HT1080 (cell line): ENCODE measurements at regions not wholly inside any gene's neighbourhood (a gene's known extent, or its start where the extent isn't known, plus 50 kb on each side); places are given as distances from the start of the nearest gene placed in this dataset.
A peak's percentile ranks its signal among the peaks of the same experiment; 100 is the strongest.

Experiments used
- DNase-seq: peaks from one replicate; pipeline ENCODE4 v3.0.0-alpha.2; 2015; ENCODE audit warnings: low read depth

DNA sequence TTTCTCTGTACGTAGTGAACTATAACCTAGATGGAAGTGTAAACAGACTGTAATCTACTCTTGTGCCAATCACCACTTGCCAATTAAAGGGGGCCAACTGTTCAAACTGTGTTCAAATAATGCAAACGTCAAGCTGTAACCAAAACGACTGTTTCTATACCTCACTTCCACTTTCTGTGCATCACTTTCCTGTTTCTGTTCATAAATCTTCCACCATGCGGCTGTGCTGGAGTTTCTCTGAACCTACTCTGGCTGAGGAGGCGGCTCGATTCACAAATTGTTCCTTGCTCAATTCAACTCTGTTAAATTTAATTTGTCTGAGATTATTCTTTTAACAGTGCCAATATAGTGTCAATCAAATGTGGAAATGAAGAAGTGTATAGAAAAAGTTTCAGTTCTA is 206.7 kb upstream of the TBC1D5 start:
- DNase-seq, result no peak

DNA sequence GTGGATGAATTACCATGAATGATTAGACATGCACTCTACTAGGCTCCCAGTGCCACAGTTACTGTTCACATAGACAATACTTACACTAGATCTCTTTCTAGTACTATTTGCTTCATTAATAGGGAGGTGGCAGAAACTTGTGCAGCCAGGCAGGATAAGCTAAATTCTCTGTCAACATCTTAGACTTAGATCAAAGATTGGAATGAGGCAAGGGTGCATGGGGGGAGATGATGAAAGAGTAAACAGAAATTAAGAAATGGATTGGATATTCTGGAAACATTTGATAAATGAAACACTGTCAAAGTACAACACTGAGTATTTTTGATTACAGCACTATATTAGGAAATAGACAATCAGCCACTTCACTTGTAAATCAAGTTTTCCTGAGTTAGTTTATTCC is 205.4 kb upstream of the TBC1D5 start:
- DNase-seq, result no peak

DNA sequence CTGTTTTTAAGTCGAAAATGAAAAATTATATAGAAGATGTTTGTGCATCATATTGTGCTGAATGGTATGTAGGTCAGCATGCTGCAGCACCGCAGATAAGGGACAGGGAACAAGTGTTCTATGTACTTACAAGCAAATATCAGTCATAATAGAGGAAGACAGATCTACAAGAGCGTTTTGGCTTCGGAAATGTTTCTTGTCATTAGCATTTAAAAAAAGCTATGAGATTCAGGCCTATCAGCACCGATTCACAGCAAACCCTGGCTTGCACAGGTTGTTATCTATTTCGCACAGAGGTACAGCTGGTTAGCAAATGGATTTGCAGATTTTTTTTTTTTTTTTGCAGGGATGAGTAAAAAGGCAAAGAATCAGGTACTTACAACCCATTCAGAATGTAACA is 204.2 kb upstream of the TBC1D5 start:
- DNase-seq, result no peak

DNA sequence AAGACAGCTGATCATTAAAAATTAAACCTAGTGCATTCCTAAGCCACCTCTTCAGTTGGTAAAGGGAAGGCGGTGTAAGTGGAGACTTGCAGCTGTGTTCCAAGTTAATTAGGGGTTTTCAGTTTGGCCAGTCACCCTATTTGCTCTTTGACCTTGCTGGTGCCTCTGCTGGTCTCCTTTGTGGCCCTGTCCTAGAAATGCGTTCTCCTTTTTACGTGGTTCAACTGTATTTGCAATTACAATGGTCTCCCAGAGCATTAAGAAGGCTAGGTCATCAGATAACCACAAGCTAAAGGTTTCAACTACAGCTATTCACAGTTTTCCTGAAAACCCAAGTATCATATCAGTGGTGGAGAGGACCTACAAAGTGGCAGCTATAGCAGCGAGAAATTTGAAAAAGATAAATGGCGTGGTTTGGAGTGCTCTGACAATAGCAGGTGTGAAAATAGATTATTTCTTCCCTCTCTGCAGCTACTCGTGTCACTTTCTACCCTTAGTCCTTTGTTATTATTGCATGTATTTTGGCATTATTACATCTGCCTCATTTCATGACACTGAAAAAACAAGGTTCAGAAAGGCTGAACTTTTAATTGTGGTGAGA is 203.5 kb upstream of the TBC1D5 start:
- DNase-seq, result no peak

DNA sequence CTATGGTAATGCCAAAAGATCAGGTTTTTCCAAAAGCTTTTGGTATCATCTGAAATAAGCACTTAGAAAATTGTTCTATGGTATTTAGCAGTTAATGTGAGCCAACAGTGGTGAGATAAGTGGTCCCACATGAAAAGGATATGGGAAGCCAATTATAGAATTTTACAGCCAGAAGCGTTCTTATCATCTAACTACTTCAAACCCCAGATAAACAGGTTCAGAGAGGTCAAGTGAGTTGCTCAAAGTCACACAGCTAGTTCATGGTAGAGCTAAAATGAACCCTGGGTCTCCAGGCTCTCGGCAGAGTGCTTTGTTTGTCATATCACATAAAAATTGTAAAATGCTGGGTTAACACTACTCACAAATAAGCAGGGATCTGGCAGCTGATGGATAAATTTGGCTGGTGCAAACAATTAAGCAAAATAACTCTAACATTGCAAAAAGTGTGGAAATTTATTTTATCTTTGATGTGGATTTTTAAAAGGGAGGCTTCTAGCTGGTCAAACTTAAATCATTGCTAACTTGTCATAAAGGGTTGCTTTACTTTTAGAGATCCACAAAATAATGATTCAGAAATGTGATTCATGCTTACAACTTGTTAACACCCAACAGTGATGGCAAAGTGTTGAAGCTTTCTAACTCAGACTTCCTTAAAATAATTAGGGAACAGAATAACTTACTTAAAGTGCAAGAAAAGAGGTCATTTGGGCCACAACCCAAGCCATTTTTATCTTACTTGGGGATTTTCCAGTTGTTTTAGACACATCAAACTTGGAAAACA is 202.8 kb upstream of the TBC1D5 start:
- DNase-seq, result no peak

DNA sequence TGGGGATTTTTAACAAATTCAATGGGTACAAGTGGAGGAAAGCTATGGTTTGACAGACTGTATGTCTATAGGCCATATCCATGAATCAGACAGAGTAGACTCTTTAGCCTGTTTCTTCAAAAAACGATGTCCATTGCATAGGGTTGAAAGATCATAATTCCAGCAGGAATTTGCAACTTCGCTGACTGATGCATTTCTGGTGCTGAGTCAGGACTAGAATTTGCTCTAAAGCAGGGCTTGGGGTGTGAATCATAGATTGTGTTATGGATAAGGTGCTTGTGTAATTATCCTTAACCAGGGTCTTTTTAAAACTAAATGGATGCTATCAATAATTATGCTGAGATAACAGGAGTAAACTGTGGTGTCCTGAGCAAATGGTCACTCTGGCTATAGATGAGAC is 200.4 kb upstream of the TBC1D5 start:
- peak; percentile 32 for DNase-seq

DNA sequence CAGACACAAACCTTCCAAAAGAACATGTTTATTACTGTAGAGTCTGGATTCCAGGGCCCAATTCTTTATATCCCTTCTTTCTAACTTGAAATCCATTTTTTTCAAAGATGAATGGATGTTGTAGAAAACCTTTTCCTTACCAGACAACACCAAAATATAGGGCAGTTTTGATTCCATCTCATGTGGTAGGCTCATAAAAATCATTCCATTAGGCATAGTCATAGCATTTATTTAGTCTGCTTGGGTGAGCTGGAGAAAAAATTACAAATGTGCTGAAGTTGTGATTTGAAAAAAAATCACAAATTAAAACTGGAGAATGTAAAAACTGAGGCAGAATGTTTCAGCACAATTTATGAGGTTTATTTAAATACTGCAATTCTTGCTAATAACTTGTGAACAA is 199.3 kb upstream of the TBC1D5 start:
- DNase-seq, result no peak

DNA sequence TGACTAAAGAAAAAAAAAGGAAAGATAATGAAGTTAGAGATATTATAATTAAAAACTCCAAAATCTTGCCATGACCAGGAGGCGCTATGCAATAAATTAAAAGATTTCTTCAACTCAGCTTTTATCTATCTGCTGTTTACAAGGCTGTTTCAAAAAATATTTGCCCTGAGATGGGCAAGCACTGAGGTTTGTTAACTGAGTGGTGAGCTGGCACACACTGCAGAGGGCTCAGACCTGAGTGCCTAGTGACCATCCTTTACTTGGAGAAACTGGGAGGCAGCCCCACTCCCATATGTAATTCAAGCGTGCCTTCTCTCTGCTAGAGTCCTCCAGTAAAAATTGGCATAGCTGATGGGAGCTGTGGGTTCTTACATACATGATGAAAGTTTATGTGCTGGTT is 198.7 kb upstream of the TBC1D5 start:
- DNase-seq, result no peak

DNA sequence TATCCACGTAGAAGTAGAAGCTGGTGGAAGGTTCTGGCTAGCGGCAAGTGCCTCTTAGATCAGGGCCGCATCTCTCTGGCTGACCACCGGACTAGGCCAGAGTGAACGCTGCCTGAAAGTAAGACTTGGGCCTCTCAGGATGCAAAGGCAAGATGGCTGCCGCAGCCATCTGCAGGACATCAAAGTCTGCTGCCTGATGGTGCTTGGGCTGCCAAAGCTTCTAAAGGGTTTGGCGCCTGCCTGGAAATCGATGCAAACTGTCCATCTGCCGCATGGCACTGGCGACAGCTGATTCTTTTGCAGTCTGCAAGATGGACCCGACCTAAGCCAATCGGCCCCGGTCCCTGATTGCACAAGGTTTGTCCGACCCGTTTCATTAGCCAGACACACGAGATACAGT is 196.7 kb upstream of the TBC1D5 start:
- no peak for DNase-seq

DNA sequence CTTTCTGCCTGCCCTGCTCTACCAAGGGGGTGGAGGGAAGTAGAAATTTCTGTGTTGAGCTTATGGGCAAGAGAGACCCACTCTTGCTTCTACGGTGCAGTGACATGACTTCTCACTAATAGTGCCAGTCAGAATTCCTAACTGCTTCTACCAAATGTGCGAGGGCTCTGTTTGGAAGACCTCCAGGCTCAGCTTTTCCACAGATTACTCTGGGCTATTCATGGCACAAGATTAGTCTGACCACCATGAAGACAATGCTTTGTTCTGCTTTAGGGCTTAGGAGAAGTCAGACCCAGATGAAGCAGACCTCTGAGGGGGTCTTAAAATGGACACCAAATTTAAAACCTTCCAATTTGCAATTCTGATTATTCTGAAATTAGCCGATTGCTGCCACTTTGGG is 195.9 kb upstream of the TBC1D5 start:
- DNase-seq, result no peak

DNA sequence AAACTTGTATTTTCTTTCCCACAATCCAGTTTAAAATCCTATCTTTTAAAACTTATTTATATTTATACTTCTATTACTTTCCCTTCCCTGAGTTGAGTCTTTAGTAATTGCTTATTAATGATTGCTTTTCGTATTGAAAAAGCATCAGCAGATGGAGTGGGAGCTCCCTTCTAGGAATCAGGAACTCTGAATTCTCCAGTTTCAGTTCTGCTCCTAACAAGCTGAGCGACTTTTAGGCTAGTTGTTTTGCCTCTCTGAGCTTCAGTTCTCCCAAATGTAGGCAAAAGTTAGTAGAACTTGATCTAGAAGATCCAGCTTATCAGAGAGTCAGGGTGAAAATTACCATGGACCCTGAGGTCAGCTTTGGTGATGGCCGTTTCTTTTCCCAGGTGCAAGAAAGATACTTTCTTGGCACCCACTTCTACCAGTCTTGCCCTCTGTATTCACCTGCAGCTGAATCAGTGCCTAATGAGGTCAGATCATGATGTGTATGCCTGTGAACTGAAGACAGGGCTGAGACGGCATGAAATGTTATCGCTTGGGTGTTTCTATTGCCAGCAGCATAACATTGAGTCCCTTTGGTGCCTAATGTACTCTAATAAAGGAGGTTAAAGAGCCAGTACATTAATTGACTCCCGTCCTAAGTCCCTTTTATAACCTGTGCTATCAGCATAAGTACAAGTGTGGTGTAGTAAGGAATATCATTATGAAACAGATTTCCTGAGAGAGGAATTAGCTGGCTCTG is 194.5 kb upstream of the TBC1D5 start:
- no peak for DNase-seq

DNA sequence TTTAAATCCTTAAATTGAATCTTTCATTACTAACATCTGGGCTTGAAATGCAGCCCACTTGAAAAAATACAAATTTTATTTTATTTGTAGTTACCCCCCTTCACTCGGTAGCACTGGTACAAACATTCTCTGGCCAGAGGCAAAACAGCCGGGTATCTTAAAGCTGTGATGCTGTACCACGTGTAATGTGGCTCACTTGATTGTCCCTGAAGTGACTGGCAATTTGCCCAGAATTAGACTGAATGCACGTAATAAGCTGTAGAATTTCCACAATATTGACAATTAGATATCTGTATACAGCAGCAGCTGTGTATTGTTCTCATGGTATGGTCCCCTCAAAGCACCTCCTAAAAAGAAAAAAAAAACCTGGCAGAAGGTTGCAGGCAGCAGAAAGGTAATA is 192.8 kb upstream of the TBC1D5 start:
- DNase-seq, result no peak

DNA sequence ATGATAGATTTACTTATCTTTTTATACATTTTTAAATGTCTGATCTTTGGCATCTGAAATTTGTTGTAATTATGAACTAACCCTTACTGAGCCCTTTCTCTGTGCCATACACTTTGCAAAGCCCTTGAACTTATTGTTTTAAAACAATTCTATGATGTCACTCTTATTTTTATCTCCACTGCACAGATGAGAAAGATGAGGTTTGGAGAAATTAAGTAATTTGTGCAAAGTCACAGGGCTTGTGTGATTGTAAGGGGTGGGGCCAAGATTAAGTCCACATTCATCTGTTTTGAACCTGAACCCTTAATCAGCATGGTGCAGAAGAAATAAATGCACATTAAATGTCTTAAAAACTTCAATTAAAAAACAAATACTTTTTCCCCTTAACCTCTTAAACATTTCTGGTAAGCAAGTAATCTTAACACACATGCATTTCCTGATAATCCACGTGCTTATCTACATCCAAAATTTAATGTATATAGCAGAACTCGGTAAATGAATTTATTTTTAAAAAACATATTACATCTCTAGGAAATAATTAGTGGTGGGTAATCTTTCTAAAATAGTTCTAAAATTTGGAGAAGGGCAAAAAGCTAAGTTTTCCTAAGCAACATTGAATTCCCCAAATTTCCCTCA is 189.8 kb upstream of the TBC1D5 start:
- no peak for DNase-seq

DNA sequence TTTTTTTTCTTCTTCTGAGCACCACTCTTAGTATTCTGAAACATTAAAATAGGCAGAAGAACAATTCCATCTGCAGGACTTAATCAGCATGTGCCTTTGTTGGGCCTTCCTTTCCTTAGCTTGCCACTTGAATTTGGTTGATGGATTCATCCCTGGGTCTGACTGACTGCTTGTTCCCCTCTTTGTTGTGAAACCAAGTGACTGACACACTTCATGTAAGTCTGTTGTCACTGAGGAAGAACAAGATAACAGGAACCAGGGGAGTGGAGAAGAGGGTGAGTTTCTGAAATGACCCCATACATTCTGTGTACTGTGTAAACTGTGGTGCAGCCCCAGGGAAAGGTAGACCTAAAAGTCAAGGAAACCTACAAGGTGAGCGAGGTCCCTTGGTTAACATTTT is 188.7 kb upstream of the TBC1D5 start:
- DNase-seq, result no peak

DNA sequence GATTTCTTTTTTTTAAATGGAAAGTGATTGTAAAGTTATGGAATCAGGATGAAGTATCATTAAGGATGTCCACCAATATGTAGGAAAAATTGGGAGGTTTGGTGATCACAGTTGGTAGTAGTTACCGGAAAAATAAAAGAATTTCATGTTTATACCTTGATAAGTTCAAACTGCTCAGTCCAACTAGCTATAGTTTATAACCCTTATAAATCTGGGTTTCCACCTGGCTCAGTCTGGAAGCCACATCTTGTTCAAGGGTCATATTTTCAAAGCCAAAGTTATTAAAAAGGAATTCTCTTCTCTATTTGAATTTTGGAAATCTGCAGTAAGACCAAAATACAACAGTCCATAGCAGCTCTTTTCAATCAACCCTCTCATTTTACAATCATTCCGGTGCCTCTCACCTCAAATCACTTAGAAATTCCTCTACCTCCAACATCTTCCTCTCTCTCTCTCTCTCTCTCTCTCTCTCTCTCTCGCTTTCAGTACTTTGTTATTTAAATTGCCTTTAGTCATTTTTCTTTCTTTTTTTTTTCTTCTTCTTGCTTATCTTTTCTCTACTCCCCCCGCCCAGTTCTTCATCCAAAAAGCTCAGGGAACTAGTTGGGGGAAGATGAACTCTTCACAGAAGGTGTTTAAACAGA is 186.2 kb upstream of the TBC1D5 start:
- no peak for DNase-seq

DNA sequence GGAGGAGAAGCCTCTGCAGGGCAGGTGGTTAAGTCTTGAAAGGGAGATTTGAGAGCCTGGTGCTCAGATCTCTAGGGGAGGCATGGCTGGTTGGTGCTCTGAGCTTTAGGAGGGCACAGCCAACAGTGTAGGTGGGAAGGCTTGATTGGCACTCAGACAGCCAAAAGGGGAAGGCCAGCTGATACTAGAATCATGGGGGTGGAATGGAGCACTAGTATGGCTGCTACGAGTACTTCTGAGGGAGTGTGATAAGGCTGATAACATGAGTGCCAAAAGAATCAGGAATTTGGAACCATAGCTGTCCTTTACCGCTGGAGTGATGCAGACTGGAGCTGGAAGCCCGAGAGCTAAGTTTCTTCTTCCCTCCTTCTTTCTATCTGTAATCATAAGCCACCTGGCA is 184.6 kb upstream of the TBC1D5 start:
- no peak for DNase-seq

DNA sequence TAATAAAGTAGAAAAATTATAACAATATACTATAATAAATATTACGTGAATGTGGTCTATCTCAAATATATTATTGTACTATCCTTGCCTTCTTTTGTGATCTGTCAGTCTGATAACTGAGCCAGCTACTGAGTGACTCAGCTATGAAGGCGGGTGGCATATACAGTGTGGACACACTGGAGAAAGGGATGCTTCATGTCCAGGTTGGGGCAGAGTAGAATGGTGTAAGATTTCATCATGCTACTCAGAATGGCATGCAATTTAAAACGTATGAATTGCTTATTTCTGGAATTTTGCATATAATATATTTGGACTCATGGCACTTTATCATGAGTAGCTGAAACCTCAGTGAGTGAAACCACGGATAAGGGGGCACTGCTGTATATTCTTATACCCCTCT is 172.9 kb upstream of the TBC1D5 start:
- peak; percentile 54 for DNase-seq

DNA sequence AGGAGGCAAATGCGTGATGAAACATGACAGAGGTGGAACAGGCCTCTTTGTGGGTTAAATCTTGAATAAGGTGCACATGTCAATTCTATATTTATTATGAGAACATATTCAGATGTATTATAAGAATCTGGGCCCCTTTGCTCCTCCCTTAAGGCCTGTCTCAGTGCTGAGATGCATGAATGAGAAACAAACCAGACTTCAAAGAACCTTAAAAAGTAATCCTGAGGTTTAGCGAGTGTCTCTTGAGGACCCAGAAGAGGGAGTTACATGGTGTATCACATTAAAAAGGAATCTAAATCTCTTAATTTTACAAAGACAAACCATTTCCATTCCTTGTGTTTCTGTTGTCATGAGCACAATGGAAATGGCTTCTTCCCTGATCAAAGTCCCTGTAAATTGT is 170.9 kb upstream of the TBC1D5 start:
- no peak for DNase-seq

DNA sequence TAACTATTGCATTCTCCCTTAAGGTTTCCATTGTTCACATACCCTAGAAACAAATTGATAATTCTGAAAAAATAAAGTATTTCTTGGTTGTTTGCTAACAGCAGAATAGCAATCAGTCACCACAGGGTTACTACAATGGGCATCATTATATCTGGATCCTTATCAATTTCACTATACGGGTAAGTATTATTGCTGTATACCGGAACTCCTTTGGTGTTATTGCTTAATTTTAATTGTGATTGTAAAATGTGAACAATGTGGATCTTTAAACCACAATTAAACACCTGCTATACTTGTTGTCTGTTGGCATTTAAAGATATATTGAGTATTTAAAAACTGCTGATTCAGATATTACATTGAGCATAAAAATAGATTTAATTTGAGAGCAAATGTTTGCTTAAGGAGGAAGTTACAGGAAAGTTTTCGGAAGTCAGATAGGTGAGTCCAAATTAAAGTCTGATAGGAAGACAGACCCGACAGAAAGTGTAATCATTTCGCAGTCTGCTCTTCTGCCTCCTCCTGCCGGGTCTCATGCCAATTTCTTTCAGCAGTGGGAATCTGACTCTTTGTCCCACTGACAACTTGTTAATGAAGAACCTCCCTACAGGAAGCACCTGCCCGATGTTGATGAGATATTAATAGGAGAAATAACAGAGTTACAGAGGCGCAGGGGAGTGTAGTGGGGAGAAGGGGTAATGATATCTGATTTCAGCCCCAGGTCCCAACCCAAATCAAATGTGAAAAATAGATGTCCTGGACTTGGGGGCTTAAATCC is 169.7 kb upstream of the TBC1D5 start:
- no peak for DNase-seq

DNA sequence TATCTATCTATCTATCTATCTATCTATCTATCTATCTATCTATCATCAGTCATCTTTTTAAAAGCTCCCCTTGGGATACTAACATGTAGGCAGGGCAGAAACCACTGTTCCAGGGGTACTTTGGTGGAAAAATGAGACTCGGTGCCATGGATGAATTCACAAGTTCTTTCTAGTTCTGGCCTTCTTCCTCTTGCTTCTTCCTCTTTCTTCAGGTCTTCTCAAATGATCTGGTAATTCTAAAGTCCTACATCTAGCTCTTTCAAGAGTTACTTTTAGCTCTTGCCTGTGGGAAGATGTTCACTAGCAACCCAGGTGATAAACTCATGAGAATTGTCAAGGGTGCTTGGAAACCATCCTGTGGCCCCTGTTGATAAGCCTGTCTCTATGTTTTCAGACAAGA is 168.5 kb upstream of the TBC1D5 start:
- no peak for DNase-seq

DNA sequence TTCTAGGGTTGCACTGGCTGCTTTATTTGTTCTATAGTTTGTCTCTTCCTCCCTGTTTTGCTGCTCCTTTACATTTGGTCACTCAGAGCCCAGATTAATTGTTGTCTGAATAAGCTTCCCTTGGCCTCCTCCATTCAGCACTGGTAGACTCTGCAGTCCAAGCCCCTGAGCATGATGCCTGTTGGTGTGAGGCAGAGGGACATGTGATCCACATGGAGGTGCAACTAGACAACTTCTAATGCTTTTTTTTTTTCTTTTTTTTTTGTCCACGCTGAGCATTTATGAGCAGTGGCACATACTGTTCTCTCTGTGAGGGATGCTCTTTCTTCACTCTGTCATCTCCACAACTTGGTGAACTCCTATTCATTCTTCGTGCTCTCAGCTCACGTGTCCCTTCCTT is 167.3 kb upstream of the TBC1D5 start:
- DNase-seq, result no peak
